Hepatocyte (in vitro differentiated cells): ENCODE measurements at regions not wholly inside any gene's neighbourhood (a gene's known extent, or its start where the extent isn't known, plus 50 kb on each side); places are given as distances from the start of the nearest gene placed in this dataset.

Experiments used
- DNase-seq: peaks from one replicate; pipeline ENCODE4 v3.0.0-alpha.2; 2016; ENCODE audit warnings: low spot score
- H2AFZ ChIP-seq: fragments of 200-600 bp; sonication (generic); 2 replicates; pipeline ENCODE4 v1.6.0; 2016; ENCODE audit warnings: antibody characterized with exemption, mild to moderate bottlenecking
- H3K27ac ChIP-seq: fragments of 200-600 bp; sonication (generic); 2 replicates; pipeline ENCODE4 v1.5.1; 2016; ENCODE audit warnings: mild to moderate bottlenecking
- H3K27me3 ChIP-seq: fragments of 200-600 bp; sonication (generic); 2 replicates; pipeline ENCODE4 v1.6.1; 2016
- H3K36me3 ChIP-seq: fragments of 200-600 bp; sonication (generic); replicated peaks from 2 replicates; pipeline ENCODE4 v1.5.1; 2016; ENCODE audit warnings: low read depth; ENCODE audit not compliant: insufficient read depth
- H3K4me1 ChIP-seq: fragments of 200-600 bp; sonication (generic); 2 replicates; pipeline ENCODE4 v1.5.1; 2016; ENCODE audit warnings: mild to moderate bottlenecking, moderate library complexity; ENCODE audit not compliant: insufficient read depth
- H3K4me2 ChIP-seq: fragments of 200-600 bp; sonication (generic); 2 replicates; pipeline ENCODE4 v1.6.0; 2016
- H3K4me3 ChIP-seq: fragments of 200-600 bp; sonication (generic); 2 replicates; pipeline ENCODE4 v1.5.1; 2016; ENCODE audit warnings: mild to moderate bottlenecking
- H3K79me2 ChIP-seq: fragments of 200-600 bp; sonication (generic); 2 replicates; pipeline ENCODE4 v1.6.0; 2017; ENCODE audit warnings: mild to moderate bottlenecking
- H3K9me2 ChIP-seq: fragments of 200-600 bp; sonication (generic); replicated peaks from 2 replicates; pipeline ENCODE4 v1.6.0; 2017; ENCODE audit warnings: mild to moderate bottlenecking; ENCODE audit not compliant: insufficient read depth
- H3K9me3 ChIP-seq: fragments of 200-600 bp; sonication (generic); 2 replicates; pipeline ENCODE4 v1.5.1; 2016; ENCODE audit warnings: low read depth, mild to moderate bottlenecking
- H4K20me1 ChIP-seq: fragments of 200-600 bp; sonication (generic); 2 replicates; pipeline ENCODE4 v1.6.0; 2016; ENCODE audit warnings: mild to moderate bottlenecking; ENCODE audit not compliant: insufficient read depth, poor library complexity, severe bottlenecking
- CTCF ChIP-seq: fragments of 200-600 bp; sonication (generic); IDR thresholded peaks from 2 replicates; pipeline ENCODE4 v1.5.1; 2016; ENCODE audit warnings: antibody characterized with exemption, mild to moderate bottlenecking; ENCODE audit not compliant: poor library complexity
- EZH2 ChIP-seq: fragments of 200-600 bp; sonication (generic); IDR thresholded peaks from 2 replicates; pipeline ENCODE4 v1.6.1; 2016; ENCODE audit warnings: antibody characterized with exemption, mild to moderate bottlenecking, borderline replicate concordance
- EZH2phosphoT487 ChIP-seq: fragments of 200-600 bp; sonication (generic); IDR thresholded peaks from one replicate; pipeline ENCODE4 v1.6.1; 2018; ENCODE audit warnings: antibody characterized with exemption, mild to moderate bottlenecking, low read depth, moderate library complexity; ENCODE audit not compliant: unreplicated experiment, severe bottlenecking
- WGBS: methylation state at CpG from one replicate; pipeline ENCODE4 v1.1.6; 2016; ENCODE audit warnings: low lambda C conversion rate; ENCODE audit errors: missing lambda C conversion rate; 5-methylcytosine and 5-hydroxymethylcytosine counted together

GRCh38 chr2:9150906-9151305 is 55.7 kb upstream of the ASAP2 start:
- H3K79me2 ChIP-seq: no peaks in the 10 kb centered on the region
- TF ChIP-seq EZH2 (no peak), CTCF (no peak), EZH2phosphoT487 (no peak)
- no peak overlapping the region for H3K27ac ChIP-seq
- H3K9me2 ChIP-seq: no peaks in the 10 kb centered on the region
- no peaks in the 10 kb centered on the region for H3K36me3 ChIP-seq
- H3K4me3 ChIP-seq: no peak overlapping the region
- H2AFZ ChIP-seq: no peak overlapping the region
- no peak overlapping the region for H3K4me2 ChIP-seq
- no peaks in the 10 kb centered on the region for H4K20me1 ChIP-seq
- H3K9me3 ChIP-seq: no peaks in the 10 kb centered on the region
- no peaks in the 10 kb centered on the region for H3K27me3 ChIP-seq
- no peak for DNase-seq
- WGBS: 93% methylated on average over 13 of the region's 13 CpGs
- no peaks in the 10 kb centered on the region for H3K4me1 ChIP-seq

GRCh38 chr2:9150568-9150900 is 56.1 kb upstream of the ASAP2 start:
- no peaks in the 10 kb centered on the region for H4K20me1 ChIP-seq
- H3K4me3 ChIP-seq: no peak overlapping the region
- H3K4me1 ChIP-seq: no peaks in the 10 kb centered on the region
- H3K27me3 ChIP-seq: no peaks in the 10 kb centered on the region
- no peaks in the 10 kb centered on the region for H3K9me3 ChIP-seq
- no peak overlapping the region for H2AFZ ChIP-seq
- H3K79me2 ChIP-seq: no peaks in the 10 kb centered on the region
- TF ChIP-seq EZH2 (no peak), CTCF (no peak), EZH2phosphoT487 (no peak)
- 92% methylated on average over 7 of the region's 7 CpGs for WGBS
- H3K36me3 ChIP-seq: no peaks in the 10 kb centered on the region
- no peaks in the 10 kb centered on the region for H3K9me2 ChIP-seq
- no peak for DNase-seq
- no peak overlapping the region for H3K27ac ChIP-seq
- H3K4me2 ChIP-seq: no peak overlapping the region

GRCh38 chr2:9149726-9150567 is 56.7 kb upstream of the ASAP2 start:
- H3K79me2 ChIP-seq: no peaks in the 10 kb centered on the region
- no peak overlapping the region for H3K4me3 ChIP-seq
- no peaks in the 10 kb centered on the region for H3K9me2 ChIP-seq
- WGBS: 93% methylated on average over 20 of the region's 20 CpGs
- H3K27me3 ChIP-seq: no peaks in the 10 kb centered on the region
- no peaks in the 10 kb centered on the region for H3K36me3 ChIP-seq
- DNase-seq: no peak
- no peak overlapping the region for H3K4me2 ChIP-seq
- H4K20me1 ChIP-seq: no peaks in the 10 kb centered on the region
- no peak for TF ChIP-seq EZH2phosphoT487
- TF ChIP-seq EZH2: no peak
- no peak for TF ChIP-seq CTCF
- H3K27ac ChIP-seq: no peak overlapping the region
- no peak overlapping the region for H2AFZ ChIP-seq
- H3K9me3 ChIP-seq: no peaks in the 10 kb centered on the region
- no peaks in the 10 kb centered on the region for H3K4me1 ChIP-seq
